GM23338 (cell line): ENCODE measurements at regions not wholly inside any gene's neighbourhood (a gene's known extent, or its start where the extent isn't known, plus 50 kb on each side); places are given as distances from the start of the nearest gene placed in this dataset.

Source experiments
- ATAC-seq: fragments of 200-7000 bp; cut with Tn5 transposase; 3 replicates; pipeline ENCODE4 v1.9.1; 2020
- DNase-seq: peaks from one replicate; pipeline ENCODE4 v3.0.0-alpha.2; 2015; ENCODE audit warnings: low spot score
- H2AFZ ChIP-seq: fragments of 200-600 bp; sonication (generic); 2 replicates; pipeline ENCODE4 v1.8.0; 2016; ENCODE audit warnings: antibody characterized with exemption, mild to moderate bottlenecking, moderate library complexity
- H3F3A ChIP-seq: fragments of 200-600 bp; sonication (generic); replicated peaks from 2 replicates; pipeline ENCODE4 v1.8.0; 2017; ENCODE audit warnings: antibody characterized with exemption, mixed run types, low read depth
- H3K27ac ChIP-seq: fragments of 200-600 bp; sonication (generic); 2 replicates; pipeline ENCODE4 v1.6.1; 2016; ENCODE audit warnings: low read depth
- H3K27me3 ChIP-seq: fragments of 200-600 bp; sonication (generic); 2 replicates; pipeline ENCODE4 v1.8.0; 2016; ENCODE audit warnings: mild to moderate bottlenecking, mixed run types, moderate library complexity; ENCODE audit not compliant: insufficient read depth
- H3K36me3 ChIP-seq: fragments of 200-600 bp; sonication (generic); 2 replicates; pipeline ENCODE4 v1.8.0; 2016; ENCODE audit warnings: mild to moderate bottlenecking; ENCODE audit not compliant: insufficient read depth
- H3K4me1 ChIP-seq: fragments of 200-600 bp; sonication (generic); 2 replicates; pipeline ENCODE4 v1.8.0; 2016; ENCODE audit warnings: mild to moderate bottlenecking, moderate library complexity; ENCODE audit not compliant: insufficient read depth
- H3K4me2 ChIP-seq: fragments of 200-600 bp; sonication (generic); 2 replicates; pipeline ENCODE4 v1.7.1; 2017; ENCODE audit warnings: mixed run types
- H3K4me3 ChIP-seq: fragments of 200-600 bp; sonication (generic); 2 replicates; pipeline ENCODE4 v1.6.1; 2016; ENCODE audit warnings: mixed run types
- H3K79me2 ChIP-seq: fragments of 200-600 bp; sonication (generic); replicated peaks from 2 replicates; pipeline ENCODE4 v1.8.0; 2017; ENCODE audit warnings: mild to moderate bottlenecking; ENCODE audit not compliant: insufficient read depth
- H3K9me2 ChIP-seq: fragments of 200-600 bp; sonication (generic); 2 replicates; pipeline ENCODE4 v1.8.0; 2017; ENCODE audit not compliant: insufficient read depth
- H4K20me1 ChIP-seq: fragments of 200-600 bp; sonication (generic); replicated peaks from 2 replicates; pipeline ENCODE4 v1.8.0; 2017; ENCODE audit warnings: mild to moderate bottlenecking; ENCODE audit not compliant: insufficient read depth
- H3K27ac Mint-ChIP-seq: 2 replicates; pipeline ENCODE4 v1.8.0; 2020; ENCODE audit warnings: inconsistent platforms, mild to moderate bottlenecking, moderate library complexity, mixed read lengths
- H3K27me3 Mint-ChIP-seq: 3 replicates; pipeline ENCODE4 v1.8.0; 2022; ENCODE audit warnings: low read depth, mild to moderate bottlenecking, moderate library complexity, mixed read lengths, inconsistent platforms; ENCODE audit not compliant: insufficient read depth, poor library complexity
- H3K36me3 Mint-ChIP-seq: 3 replicates; pipeline ENCODE4 v1.8.0; 2021; ENCODE audit warnings: low read depth, mild to moderate bottlenecking, inconsistent platforms, moderate library complexity, mixed read lengths
- H3K4me1 Mint-ChIP-seq: 3 replicates; pipeline ENCODE4 v1.8.0; 2020; ENCODE audit warnings: mild to moderate bottlenecking, inconsistent platforms, mixed read lengths
- H3K4me3 Mint-ChIP-seq: 3 replicates; pipeline ENCODE4 v1.8.0; 2021; ENCODE audit warnings: moderate library complexity, mild to moderate bottlenecking, inconsistent platforms, mixed read lengths
- H3K9me3 Mint-ChIP-seq: 3 replicates; pipeline ENCODE4 v1.8.0; 2020; ENCODE audit warnings: moderate library complexity, mild to moderate bottlenecking, inconsistent platforms, mixed read lengths
- CREB1 ChIP-seq: fragments of 250-450 bp; sonication (Bioruptor Pico); IDR thresholded peaks from 2 replicates; pipeline ENCODE4 v1.5.0; 2020; ENCODE audit warnings: low read depth, mild to moderate bottlenecking, moderate library complexity
- EZH2 ChIP-seq: fragments of 200-600 bp; sonication (generic); IDR thresholded peaks from one replicate; pipeline ENCODE4 v1.8.0; 2017; ENCODE audit warnings: antibody characterized with exemption, mild to moderate bottlenecking, low read depth; ENCODE audit not compliant: unreplicated experiment
- EZH2phosphoT487 ChIP-seq: fragments of 200-600 bp; sonication (generic); IDR thresholded peaks from one replicate; pipeline ENCODE4 v1.8.1; 2018; ENCODE audit warnings: antibody characterized with exemption; ENCODE audit not compliant: unreplicated experiment
- JUNB ChIP-seq: IDR thresholded peaks from one replicate; pipeline ENCODE4 v1.6.1; 2016; ENCODE audit warnings: antibody characterized with exemption; ENCODE audit not compliant: unreplicated experiment
- NANOG ChIP-seq: IDR thresholded peaks from 2 replicates; pipeline ENCODE4 v1.6.1; 2016; ENCODE audit warnings: antibody characterized with exemption, borderline replicate concordance
- POLR2AphosphoS5 ChIP-seq: IDR thresholded peaks from 2 replicates; pipeline ENCODE4 v1.6.1; 2016; ENCODE audit warnings: antibody characterized with exemption, low read depth
- STAT1 ChIP-seq: IDR thresholded peaks from one replicate; pipeline ENCODE4 v1.6.1; 2016; ENCODE audit warnings: antibody characterized with exemption; ENCODE audit not compliant: unreplicated experiment
- ZNF114 ChIP-seq: fragments of 250-450 bp; sonication (Bioruptor Pico); IDR thresholded peaks from 2 replicates; pipeline ENCODE4 v1.5.0; 2020; ENCODE audit warnings: mild to moderate bottlenecking, moderate library complexity
- ZNF331 ChIP-seq: fragments of 250-450 bp; sonication (Bioruptor Pico); IDR thresholded peaks from 2 replicates; pipeline ENCODE4 v1.5.0; 2020; ENCODE audit warnings: low read depth, mild to moderate bottlenecking, moderate library complexity
- TF ChIP-seq, protein P1 (sequence below): IDR thresholded peaks from one replicate; pipeline ENCODE4 v1.6.1; 2018; ENCODE audit warnings: antibody characterized with exemption; ENCODE audit not compliant: unreplicated experiment
- TF ChIP-seq, protein P2 (sequence below), 2 experiments: fragments of 200-600 bp in 1 of 2; sonication (generic) in 1 of 2; conservative IDR thresholded peaks; 2 replicates each; pipeline versions ENCODE4 v1.5.1 to v1.6.1; 2016 to 2017; ENCODE audit warnings: antibody characterized with exemption in 2 of 2, low read depth in 2 of 2, mild to moderate bottlenecking in 2 of 2, moderate library complexity in 1 of 2
- TF ChIP-seq, protein P3 (sequence below): IDR thresholded peaks from 2 replicates; pipeline ENCODE4 v1.6.1; 2016; ENCODE audit warnings: antibody characterized with exemption
- TF ChIP-seq, protein P4 (sequence below): fragments of 250-450 bp; sonication (Bioruptor Pico); IDR thresholded peaks from 2 replicates; pipeline ENCODE4 v1.5.0; 2020; ENCODE audit warnings: mild to moderate bottlenecking, moderate library complexity

DNA sequence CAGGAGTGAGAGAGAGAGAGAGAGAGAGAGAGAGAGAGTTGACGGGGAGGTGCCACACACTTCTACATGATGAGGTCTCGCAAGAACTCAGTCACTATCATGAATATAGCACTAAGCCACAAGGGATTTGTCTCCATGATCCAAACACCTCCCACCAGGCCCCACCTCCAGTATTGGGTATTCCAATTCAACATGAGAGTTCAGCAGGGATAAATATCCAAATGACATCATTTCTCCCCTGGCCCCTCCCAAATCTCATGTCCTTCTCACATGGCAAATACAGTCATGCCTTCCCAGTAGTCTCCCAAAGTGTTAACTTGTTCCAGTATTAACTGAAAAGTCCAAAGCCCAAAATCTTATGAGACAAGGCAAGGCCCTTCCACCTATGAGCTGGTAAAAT is 330.7 kb downstream of the CDH26 start:
- no peak for TF ChIP-seq STAT1
- TF ChIP-seq, protein P1, sequence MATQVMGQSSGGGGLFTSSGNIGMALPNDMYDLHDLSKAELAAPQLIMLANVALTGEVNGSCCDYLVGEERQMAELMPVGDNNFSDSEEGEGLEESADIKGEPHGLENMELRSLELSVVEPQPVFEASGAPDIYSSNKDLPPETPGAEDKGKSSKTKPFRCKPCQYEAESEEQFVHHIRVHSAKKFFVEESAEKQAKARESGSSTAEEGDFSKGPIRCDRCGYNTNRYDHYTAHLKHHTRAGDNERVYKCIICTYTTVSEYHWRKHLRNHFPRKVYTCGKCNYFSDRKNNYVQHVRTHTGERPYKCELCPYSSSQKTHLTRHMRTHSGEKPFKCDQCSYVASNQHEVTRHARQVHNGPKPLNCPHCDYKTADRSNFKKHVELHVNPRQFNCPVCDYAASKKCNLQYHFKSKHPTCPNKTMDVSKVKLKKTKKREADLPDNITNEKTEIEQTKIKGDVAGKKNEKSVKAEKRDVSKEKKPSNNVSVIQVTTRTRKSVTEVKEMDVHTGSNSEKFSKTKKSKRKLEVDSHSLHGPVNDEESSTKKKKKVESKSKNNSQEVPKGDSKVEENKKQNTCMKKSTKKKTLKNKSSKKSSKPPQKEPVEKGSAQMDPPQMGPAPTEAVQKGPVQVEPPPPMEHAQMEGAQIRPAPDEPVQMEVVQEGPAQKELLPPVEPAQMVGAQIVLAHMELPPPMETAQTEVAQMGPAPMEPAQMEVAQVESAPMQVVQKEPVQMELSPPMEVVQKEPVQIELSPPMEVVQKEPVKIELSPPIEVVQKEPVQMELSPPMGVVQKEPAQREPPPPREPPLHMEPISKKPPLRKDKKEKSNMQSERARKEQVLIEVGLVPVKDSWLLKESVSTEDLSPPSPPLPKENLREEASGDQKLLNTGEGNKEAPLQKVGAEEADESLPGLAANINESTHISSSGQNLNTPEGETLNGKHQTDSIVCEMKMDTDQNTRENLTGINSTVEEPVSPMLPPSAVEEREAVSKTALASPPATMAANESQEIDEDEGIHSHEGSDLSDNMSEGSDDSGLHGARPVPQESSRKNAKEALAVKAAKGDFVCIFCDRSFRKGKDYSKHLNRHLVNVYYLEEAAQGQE, result no peak
- TF ChIP-seq, protein P2, sequence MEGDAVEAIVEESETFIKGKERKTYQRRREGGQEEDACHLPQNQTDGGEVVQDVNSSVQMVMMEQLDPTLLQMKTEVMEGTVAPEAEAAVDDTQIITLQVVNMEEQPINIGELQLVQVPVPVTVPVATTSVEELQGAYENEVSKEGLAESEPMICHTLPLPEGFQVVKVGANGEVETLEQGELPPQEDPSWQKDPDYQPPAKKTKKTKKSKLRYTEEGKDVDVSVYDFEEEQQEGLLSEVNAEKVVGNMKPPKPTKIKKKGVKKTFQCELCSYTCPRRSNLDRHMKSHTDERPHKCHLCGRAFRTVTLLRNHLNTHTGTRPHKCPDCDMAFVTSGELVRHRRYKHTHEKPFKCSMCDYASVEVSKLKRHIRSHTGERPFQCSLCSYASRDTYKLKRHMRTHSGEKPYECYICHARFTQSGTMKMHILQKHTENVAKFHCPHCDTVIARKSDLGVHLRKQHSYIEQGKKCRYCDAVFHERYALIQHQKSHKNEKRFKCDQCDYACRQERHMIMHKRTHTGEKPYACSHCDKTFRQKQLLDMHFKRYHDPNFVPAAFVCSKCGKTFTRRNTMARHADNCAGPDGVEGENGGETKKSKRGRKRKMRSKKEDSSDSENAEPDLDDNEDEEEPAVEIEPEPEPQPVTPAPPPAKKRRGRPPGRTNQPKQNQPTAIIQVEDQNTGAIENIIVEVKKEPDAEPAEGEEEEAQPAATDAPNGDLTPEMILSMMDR (conservative IDR thresholded peaks at IDR 0.05; ENCODE audit: low read depth in 2 of 2), result no peak
- no peak for TF ChIP-seq NANOG
- TF ChIP-seq ZNF114 (CRISPR knock-in tag), result no peak
- TF ChIP-seq, protein P3, sequence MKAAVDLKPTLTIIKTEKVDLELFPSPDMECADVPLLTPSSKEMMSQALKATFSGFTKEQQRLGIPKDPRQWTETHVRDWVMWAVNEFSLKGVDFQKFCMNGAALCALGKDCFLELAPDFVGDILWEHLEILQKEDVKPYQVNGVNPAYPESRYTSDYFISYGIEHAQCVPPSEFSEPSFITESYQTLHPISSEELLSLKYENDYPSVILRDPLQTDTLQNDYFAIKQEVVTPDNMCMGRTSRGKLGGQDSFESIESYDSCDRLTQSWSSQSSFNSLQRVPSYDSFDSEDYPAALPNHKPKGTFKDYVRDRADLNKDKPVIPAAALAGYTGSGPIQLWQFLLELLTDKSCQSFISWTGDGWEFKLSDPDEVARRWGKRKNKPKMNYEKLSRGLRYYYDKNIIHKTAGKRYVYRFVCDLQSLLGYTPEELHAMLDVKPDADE, result no peak
- no peak for TF ChIP-seq ZNF331
- TF ChIP-seq, protein P4, sequence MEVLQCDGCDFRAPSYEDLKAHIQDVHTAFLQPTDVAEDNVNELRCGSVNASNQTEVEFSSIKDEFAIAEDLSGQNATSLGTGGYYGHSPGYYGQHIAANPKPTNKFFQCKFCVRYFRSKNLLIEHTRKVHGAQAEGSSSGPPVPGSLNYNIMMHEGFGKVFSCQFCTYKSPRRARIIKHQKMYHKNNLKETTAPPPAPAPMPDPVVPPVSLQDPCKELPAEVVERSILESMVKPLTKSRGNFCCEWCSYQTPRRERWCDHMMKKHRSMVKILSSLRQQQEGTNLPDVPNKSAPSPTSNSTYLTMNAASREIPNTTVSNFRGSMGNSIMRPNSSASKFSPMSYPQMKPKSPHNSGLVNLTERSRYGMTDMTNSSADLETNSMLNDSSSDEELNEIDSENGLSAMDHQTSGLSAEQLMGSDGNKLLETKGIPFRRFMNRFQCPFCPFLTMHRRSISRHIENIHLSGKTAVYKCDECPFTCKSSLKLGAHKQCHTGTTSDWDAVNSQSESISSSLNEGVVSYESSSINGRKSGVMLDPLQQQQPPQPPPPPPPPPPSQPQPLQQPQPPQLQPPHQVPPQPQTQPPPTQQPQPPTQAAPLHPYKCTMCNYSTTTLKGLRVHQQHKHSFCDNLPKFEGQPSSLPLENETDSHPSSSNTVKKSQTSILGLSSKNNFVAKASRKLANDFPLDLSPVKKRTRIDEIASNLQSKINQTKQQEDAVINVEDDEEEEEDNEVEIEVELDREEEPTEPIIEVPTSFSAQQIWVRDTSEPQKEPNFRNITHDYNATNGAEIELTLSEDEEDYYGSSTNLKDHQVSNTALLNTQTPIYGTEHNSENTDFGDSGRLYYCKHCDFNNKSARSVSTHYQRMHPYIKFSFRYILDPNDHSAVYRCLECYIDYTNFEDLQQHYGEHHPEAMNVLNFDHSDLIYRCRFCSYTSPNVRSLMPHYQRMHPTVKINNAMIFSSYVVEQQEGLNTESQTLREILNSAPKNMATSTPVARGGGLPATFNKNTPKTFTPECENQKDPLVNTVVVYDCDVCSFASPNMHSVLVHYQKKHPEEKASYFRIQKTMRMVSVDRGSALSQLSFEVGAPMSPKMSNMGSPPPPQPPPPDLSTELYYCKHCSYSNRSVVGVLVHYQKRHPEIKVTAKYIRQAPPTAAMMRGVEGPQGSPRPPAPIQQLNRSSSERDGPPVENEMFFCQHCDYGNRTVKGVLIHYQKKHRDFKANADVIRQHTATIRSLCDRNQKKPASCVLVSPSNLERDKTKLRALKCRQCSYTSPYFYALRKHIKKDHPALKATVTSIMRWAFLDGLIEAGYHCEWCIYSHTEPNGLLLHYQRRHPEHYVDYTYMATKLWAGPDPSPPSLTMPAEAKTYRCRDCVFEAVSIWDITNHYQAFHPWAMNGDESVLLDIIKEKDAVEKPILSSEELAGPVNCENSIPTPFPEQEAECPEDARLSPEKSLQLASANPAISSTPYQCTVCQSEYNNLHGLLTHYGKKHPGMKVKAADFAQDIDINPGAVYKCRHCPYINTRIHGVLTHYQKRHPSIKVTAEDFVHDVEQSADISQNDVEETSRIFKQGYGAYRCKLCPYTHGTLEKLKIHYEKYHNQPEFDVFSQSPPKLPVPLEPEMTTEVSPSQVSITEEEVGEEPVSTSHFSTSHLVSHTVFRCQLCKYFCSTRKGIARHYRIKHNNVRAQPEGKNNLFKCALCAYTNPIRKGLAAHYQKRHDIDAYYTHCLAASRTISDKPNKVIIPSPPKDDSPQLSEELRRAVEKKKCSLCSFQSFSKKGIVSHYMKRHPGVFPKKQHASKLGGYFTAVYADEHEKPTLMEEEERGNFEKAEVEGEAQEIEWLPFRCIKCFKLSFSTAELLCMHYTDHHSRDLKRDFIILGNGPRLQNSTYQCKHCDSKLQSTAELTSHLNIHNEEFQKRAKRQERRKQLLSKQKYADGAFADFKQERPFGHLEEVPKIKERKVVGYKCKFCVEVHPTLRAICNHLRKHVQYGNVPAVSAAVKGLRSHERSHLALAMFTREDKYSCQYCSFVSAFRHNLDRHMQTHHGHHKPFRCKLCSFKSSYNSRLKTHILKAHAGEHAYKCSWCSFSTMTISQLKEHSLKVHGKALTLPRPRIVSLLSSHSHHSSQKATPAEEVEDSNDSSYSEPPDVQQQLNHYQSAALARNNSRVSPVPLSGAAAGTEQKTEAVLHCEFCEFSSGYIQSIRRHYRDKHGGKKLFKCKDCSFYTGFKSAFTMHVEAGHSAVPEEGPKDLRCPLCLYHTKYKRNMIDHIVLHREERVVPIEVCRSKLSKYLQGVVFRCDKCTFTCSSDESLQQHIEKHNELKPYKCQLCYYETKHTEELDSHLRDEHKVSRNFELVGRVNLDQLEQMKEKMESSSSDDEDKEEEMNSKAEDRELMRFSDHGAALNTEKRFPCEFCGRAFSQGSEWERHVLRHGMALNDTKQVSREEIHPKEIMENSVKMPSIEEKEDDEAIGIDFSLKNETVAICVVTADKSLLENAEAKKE (CRISPR knock-in tag), result no peak
- no peak for TF ChIP-seq CREB1
- no peak for TF ChIP-seq POLR2AphosphoS5
- no peak for TF ChIP-seq JUNB
- TF ChIP-seq EZH2phosphoT487, result no peak
- no peak for TF ChIP-seq EZH2
- Histone ChIP-seq H3K27ac (no peak overlapping the region), H3K9me2 (no peaks in the 10 kb centered on the region), H4K20me1 (no peaks in the 10 kb centered on the region), H3K4me1 (no peaks in the 10 kb centered on the region), H3F3A (no peaks in the 10 kb centered on the region), H2AFZ (no peak overlapping the region), H3K4me2 (no peak overlapping the region), H3K79me2 (no peaks in the 10 kb centered on the region), H3K36me3 (no peaks in the 10 kb centered on the region), H3K4me3 (no peak overlapping the region), H3K27me3 (no peaks in the 10 kb centered on the region)
- Mint-ChIP-seq H3K4me3 (no peak overlapping the region), H3K27me3 (peaks cover 4% of the 10 kb centered on the region), H3K27ac (no peak overlapping the region), H3K36me3 (peaks cover 24% of the 10 kb centered on the region), H3K9me3 (peaks cover 80% of the 10 kb centered on the region), H3K4me1 (no peaks in the 10 kb centered on the region)
- no peak for ATAC-seq
- DNase-seq, result no peak
